LHCN-M2 (cell line): ENCODE measurements at regions not wholly inside any gene's neighbourhood (a gene's known extent, or its start where the extent isn't known, plus 50 kb on each side); places are given as distances from the start of the nearest gene placed in this dataset.
A peak's percentile ranks its signal among the peaks of the same experiment; 100 is the strongest.
"Not testable (repeated sequence)": the region's sequence is repeated elsewhere in the genome, so short reads cannot be mapped to it uniquely, and the experiment has no call there.

Source experiments
- DNase-seq: peaks from one replicate; pipeline ENCODE4 v3.0.0-alpha.2; 2012; ENCODE audit warnings: low read depth

GRCh38 chr3:139095803-139096466 lies 51.2 kb upstream of the PRR23C start:
- DNase-seq, result no peak

- no peak for DNase-seq
Measured at GRCh38 chr3:139096670-139097069, 52.0 kb upstream of the PRR23C start.

GRCh38 chr3:139098391-139098790 lies 53.7 kb upstream of the PRR23C start:
- DNase-seq, result no peak

- DNase-seq, result no peak
Measured at GRCh38 chr3:139099968-139100817, 55.5 kb upstream of the PRR23C start.

GRCh38 chr3:139100821-139101220 lies 56.1 kb upstream of the PRR23C start:
- DNase-seq, result no peak

GRCh38 chr3:139101396-139101795 lies 56.7 kb upstream of the PRR23C start:
- no peak for DNase-seq

- no peak for DNase-seq
Measured at GRCh38 chr3:139103484-139103883, 58.8 kb upstream of the PRR23C start.

- DNase-seq, result no peak
Measured at GRCh38 chr3:139104062-139104461, 59.4 kb upstream of the PRR23C start.

GRCh38 chr3:139105154-139105702 lies 60.5 kb upstream of the PRR23C start:
- DNase-seq, result no peak

GRCh38 chr3:139106013-139106932 lies 61.6 kb upstream of the PRR23C start:
- DNase-seq, result no peak

GRCh38 chr3:139107424-139108252 lies 62.9 kb upstream of the PRR23C start:
- no peak for DNase-seq

- DNase-seq, result no peak
Measured at GRCh38 chr3:139108253-139108969, 63.7 kb upstream of the PRR23C start.

GRCh38 chr3:139109271-139109670 lies 64.6 kb upstream of the PRR23C start:
- DNase-seq, result no peak

- DNase-seq, result no peak
Measured at GRCh38 chr3:139110072-139110830, 65.6 kb upstream of the PRR23C start.

- not testable (repeated sequence) for DNase-seq
Measured at GRCh38 chr3:139110929-139111328, 66.2 kb upstream of the PRR23C start.

GRCh38 chr3:139111392-139112229 lies 66.9 kb upstream of the PRR23C start:
- DNase-seq, result peak; percentile 52

- no peak for DNase-seq
Measured at GRCh38 chr3:139112230-139112558, 67.5 kb upstream of the PRR23C start.

- DNase-seq, result no peak
Measured at GRCh38 chr3:139113231-139113992, 68.7 kb upstream of the PRR23C start.
